Mesodermal cell (in vitro differentiated cells): ENCODE measurements at regions not wholly inside any gene's neighbourhood (a gene's known extent, or its start where the extent isn't known, plus 50 kb on each side); places are given as distances from the start of the nearest gene placed in this dataset.

Source experiments
- H3K27ac ChIP-seq: 2 replicates; pipeline ENCODE4 v1.7.0; 2013; ENCODE audit warnings: mild to moderate bottlenecking, low read depth, low read length, moderate library complexity; ENCODE audit not compliant: severe bottlenecking
- H3K36me3 ChIP-seq: 2 replicates; pipeline ENCODE4 v1.7.1; 2013; ENCODE audit warnings: mild to moderate bottlenecking, low read length, moderate library complexity; ENCODE audit not compliant: control insufficient read depth, insufficient read depth
- H3K4me1 ChIP-seq: one replicate; pipeline ENCODE4 v1.7.1; 2013; ENCODE audit warnings: mild to moderate bottlenecking, low read length; ENCODE audit not compliant: insufficient read depth, control insufficient read depth, poor library complexity, severe bottlenecking
- H3K4me3 ChIP-seq: 2 replicates; pipeline ENCODE4 v1.7.0; 2013; ENCODE audit warnings: low read length, control low read depth, mild to moderate bottlenecking; ENCODE audit not compliant: insufficient read depth, poor library complexity, severe bottlenecking; ENCODE audit errors: extremely low read depth
- H3K9me3 ChIP-seq: 2 replicates; pipeline ENCODE4 v1.7.1; 2013; ENCODE audit warnings: mild to moderate bottlenecking, low read length, moderate library complexity; ENCODE audit not compliant: control insufficient read depth
- WGBS, 2 experiments: methylation state at CpG; one replicate each; pipeline ENCODE4 v1.1.5; 2013; ENCODE audit warnings: missing lambda C conversion rate in 2 of 2; ENCODE audit not compliant: insufficient coverage in 2 of 2; 5-methylcytosine and 5-hydroxymethylcytosine counted together

DNA sequence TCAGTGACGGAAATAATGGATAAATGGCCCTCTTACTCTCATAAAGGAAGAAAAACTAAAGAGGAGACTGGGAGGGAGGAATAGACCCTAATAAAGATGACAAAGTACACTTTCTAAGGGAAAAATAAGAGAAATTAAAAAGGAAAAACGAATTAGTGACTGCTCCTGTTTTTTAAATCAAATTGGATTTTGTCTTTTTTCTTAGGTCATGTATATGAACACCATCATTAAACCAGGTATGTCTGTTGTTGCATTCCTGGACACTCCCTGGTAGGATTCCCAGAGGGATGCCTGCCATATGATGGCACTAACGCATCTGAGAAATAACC, 59.4 kb upstream of the BTN3A2 start:
- Histone ChIP-seq H3K9me3 (no peaks in the 10 kb centered on the region), H3K36me3 (no peaks in the 10 kb centered on the region), H3K27ac (no peak overlapping the region), H3K4me3 (no peak overlapping the region), H3K4me1 (no peaks in the 10 kb centered on the region)
- 80 to 100% methylated on average over 1 of the region's 3 CpGs for WGBS, 2 experiments

DNA sequence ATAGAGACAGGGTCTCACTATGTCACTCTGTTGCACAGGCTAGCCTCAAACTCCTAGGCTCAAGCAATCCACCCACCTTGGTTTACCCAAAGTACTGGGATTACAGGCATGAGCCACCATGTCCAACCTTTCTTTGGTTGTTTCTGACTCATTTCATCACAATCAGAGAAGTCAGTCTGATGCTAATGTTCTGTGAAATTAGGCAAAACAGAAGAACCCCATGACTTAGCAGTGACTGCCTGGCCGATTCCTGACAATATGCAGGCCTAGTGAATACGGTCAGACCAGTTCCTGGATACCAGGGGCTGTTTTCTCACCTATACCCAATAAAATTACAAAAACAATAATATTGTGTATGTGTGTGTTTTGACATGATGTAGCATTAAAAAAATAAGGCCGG, 58.8 kb upstream of the BTN3A2 start:
- 100% methylated on average over 1 of the region's 3 CpGs; no CpG with 5 or more reads in 1 of the 2 experiments for WGBS, 2 experiments
- Histone ChIP-seq H3K36me3 (no peaks in the 10 kb centered on the region), H3K4me1 (no peaks in the 10 kb centered on the region), H3K27ac (no peak overlapping the region), H3K9me3 (no peaks in the 10 kb centered on the region), H3K4me3 (no peak overlapping the region)

DNA sequence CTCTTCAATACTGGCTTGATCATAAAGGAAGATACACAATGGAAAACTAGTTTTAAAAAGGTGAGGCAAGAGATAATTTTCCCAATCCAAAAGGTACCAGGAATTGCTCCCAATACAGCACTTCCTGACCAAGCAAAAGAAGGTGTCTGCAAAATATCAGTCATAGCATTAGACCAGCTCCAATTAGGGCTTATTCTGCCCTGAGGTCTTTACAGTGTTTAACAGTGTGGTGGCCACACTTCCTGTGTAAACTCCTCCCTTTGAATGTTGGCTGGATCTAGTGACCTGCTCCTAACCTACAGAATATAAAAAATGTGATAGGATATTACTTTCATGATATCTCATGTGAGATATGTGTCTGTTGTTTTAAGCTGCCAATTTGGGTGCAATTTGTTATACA, 57.1 kb upstream of the BTN3A2 start:
- no peaks in the 10 kb centered on the region for H3K9me3 ChIP-seq
- H3K36me3 ChIP-seq, result no peaks in the 10 kb centered on the region
- no peaks in the 10 kb centered on the region for H3K4me1 ChIP-seq
- H3K4me3 ChIP-seq, result no peak overlapping the region
- H3K27ac ChIP-seq, result no peak overlapping the region

DNA sequence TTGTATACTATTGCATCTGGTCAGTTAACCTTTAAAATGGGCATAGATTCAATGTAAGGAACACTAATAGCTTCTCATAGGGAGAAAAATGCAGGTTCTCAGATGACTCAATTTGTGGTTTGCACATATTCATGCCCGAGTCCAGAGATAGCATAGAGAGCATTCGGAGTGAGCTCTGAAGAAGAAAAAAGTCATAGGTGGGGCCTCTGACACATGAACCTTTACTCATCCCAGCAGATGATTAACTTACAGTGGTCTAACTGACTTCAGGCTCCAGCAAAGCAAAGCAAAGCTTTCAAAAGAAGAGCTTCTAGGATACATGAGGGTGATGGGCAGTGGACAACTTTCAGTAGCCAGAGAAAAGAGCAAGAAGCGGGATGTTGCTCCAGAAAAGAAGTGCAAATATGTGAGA, 55.3 kb upstream of the BTN3A2 start:
- 85% methylated on average over 3 of the region's 3 CpGs for WGBS, 2 experiments
- no peaks in the 10 kb centered on the region for H3K4me1 ChIP-seq
- H3K36me3 ChIP-seq, result no peaks in the 10 kb centered on the region
- no peak overlapping the region for H3K4me3 ChIP-seq
- H3K9me3 ChIP-seq, result no peaks in the 10 kb centered on the region
- no peak overlapping the region for H3K27ac ChIP-seq

DNA sequence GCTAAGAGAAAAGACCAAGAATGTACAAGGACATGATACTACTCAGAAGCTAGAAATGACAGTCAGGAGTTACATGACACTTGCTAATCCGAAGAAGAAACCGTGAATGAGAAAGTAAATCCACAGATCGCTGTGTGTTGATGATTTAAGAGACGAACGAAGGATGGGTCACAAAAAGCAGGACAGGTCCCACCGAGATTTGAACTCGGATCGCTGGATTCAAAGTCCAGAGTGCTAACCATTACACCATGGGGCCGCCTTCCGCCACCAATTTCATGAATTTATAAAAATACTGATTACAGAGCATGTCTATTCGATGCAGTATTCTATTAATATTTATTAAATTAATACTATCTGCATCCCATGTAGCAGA, 54.0 kb upstream of the BTN3A2 start:
- no peaks in the 10 kb centered on the region for H3K36me3 ChIP-seq
- H3K4me1 ChIP-seq, result no peaks in the 10 kb centered on the region
- 2 to 7% methylated on average over 6 to 7 of the region's 11 CpGs for WGBS, 2 experiments
- no peak overlapping the region for H3K27ac ChIP-seq
- peak overlapping the region; percentile 64 for H3K4me3 ChIP-seq
- H3K9me3 ChIP-seq, result no peaks in the 10 kb centered on the region

DNA sequence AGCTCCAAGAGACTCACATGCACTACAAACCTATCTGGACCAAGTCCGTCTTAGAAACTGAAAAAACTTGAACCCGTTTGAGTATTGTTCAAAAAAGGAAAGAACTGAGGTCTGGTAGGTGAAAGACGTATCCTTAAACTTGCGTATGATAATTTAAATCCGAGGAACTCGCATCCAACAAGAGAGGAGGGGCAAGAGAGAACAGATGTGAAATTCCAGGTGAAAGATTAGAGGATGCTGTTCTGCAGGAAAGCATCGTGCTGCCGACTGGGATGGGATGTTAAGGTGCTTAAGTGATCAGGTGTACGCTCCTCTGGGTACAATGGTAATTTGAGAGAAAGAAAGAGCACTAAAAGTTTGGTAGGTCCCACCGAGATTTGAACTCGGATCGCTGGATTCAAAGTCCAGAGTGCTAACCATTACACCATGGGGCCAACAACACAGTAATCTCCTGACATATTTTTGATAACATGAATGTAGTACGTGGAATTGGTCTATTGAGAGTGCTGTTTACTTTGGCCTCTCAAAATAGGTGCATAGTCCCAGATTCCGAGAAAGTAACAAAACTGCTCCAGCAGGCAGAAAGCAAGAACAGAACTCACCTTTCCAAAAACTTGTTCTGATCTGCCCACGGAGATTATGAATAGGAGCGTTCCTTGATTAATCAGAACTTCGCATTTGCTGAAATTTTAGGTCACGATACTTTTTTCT, 53.5 kb upstream of the BTN3A2 start:
- no peaks in the 10 kb centered on the region for H3K9me3 ChIP-seq
- 4 to 6% methylated on average over 10 to 12 of the region's 18 CpGs for WGBS, 2 experiments
- peak overlapping the region; percentile 25 for H3K27ac ChIP-seq
- no peaks in the 10 kb centered on the region for H3K4me1 ChIP-seq
- H3K4me3 ChIP-seq, result peak overlapping the region; percentile 64
- H3K36me3 ChIP-seq, result no peaks in the 10 kb centered on the region

DNA sequence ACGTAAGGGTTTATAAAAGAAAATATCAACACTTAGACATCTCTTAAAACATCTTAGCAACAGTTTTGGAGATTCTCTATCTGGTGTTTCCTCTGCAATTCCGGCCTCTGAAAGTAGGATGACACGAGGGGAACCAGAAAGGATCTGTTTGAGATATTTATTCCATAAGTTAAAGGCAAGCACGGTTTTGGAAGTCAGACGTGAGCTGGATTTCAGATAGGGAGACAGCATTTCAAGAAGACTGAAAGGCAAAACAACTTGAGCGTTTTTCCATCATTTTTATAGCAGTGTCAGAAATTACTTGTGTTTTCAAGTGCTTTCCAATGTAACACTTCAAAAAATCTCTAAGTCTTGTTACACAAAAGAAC, 52.9 kb upstream of the BTN3A2 start:
- 8 to 16% methylated on average over 4 to 6 of the region's 6 CpGs for WGBS, 2 experiments
- Histone ChIP-seq H3K4me1 (no peaks in the 10 kb centered on the region), H3K27ac (peak overlapping the region; percentile 25), H3K4me3 (peak overlapping the region; percentile 64), H3K9me3 (no peaks in the 10 kb centered on the region), H3K36me3 (no peaks in the 10 kb centered on the region)

DNA sequence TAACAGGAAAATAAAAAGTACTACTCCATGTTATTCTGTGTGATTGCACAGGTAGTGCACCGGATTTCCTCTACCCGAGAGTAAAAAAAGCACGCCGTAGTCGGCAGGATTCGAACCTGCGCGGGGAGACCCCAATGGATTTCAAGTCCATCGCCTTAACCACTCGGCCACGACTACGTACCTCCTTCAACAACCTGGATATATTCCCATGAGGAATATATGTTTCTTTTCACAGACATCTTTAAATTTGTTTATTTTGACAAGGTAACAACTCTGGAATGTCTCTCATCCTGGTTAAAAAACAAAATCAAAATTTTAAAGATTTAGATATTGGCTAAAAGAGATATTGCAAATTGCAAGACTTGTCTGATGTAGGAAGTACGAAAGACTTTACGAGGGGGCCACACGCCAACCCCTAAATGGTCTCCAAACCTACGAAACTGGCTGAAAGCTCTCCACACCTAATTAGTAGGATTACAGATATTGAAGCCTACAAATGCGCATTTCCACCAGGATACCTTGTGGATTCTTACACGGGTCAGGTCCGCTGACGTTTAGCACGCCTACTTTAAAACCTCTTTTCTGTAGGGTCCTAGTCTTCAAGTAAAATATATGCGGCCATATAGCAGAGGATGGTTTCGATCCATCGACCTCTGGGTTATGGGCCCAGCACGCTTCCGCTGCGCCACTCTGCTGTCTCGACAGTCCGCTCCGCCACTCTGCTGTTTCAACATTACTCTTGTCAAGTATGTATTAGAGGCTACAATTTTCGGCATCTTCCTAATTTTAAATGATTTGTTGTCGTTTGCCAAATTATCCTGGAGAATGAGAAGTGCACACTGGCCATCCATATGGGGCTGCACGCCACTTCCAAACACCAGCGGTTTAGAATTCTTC, 52.2 kb upstream of the BTN3A2 start:
- Histone ChIP-seq H3K4me3 (peak overlapping the region; percentile 64), H3K4me1 (no peaks in the 10 kb centered on the region), H3K9me3 (no peaks in the 10 kb centered on the region), H3K27ac (peak overlapping the region; percentile 32), H3K36me3 (no peaks in the 10 kb centered on the region)
- WGBS, 2 experiments, result 0% methylated on average over 22 of the region's 34 CpGs
